Liver (tissue), 8 donors: ENCODE measurements at regions not wholly inside any gene's neighbourhood (a gene's known extent, or its start where the extent isn't known, plus 50 kb on each side); places are given as distances from the start of the nearest gene placed in this dataset.

Experiments
- DNase-seq: peaks from one replicate; pipeline ENCODE4 v3.0.0-alpha.2; 2017; ENCODE audit warnings: low spot score
- H3K27ac ChIP-seq, 2 donors: one replicate each; pipeline ENCODE4 v1.7.0; 2013; ENCODE audit warnings: inconsistent platforms in 2 of 2, low read length in 2 of 2, control low read depth in 1 of 2, low read depth in 1 of 2, mild to moderate bottlenecking in 1 of 2
- H3K27me3 ChIP-seq, 4 donors: one replicate each; pipeline versions ENCODE4 v1.6.1 to v1.7.0; 2013; ENCODE audit warnings: low read length in 3 of 4, inconsistent platforms in 1 of 4, mild to moderate bottlenecking in 1 of 4, moderate library complexity in 1 of 4; ENCODE audit not compliant: control insufficient read depth in 4 of 4, insufficient read depth in 4 of 4
- H3K36me3 ChIP-seq, 4 donors: one replicate each; pipeline versions ENCODE4 v1.6.1 to v1.7.0; 2013; ENCODE audit warnings: low read length in 3 of 4, mild to moderate bottlenecking in 3 of 4, low read depth in 1 of 4, moderate library complexity in 1 of 4; ENCODE audit not compliant: control insufficient read depth in 4 of 4, insufficient read depth in 3 of 4
- H3K4me1 ChIP-seq, 4 donors: one replicate each; pipeline versions ENCODE4 v1.6.1 to v1.7.0; 2013; ENCODE audit warnings: low read length in 3 of 4, mild to moderate bottlenecking in 3 of 4, moderate library complexity in 1 of 4; ENCODE audit not compliant: control insufficient read depth in 4 of 4, insufficient read depth in 4 of 4
- H3K4me3 ChIP-seq, 3 donors: one replicate each; pipeline versions ENCODE4 v1.6.1 to v1.7.0; 2013; ENCODE audit warnings: low read length in 3 of 3, control low read depth in 1 of 3, low read depth in 1 of 3, mild to moderate bottlenecking in 1 of 3
- H3K9ac ChIP-seq, 2 donors: one replicate each; pipeline ENCODE4 v1.7.0; 2013; ENCODE audit warnings: low read length in 2 of 2, mild to moderate bottlenecking in 2 of 2, moderate library complexity in 2 of 2, control low read depth in 1 of 2, low read depth in 1 of 2
- H3K9me3 ChIP-seq, 4 donors: one replicate each; pipeline versions ENCODE4 v1.6.1 to v1.7.0; 2013; ENCODE audit warnings: low read length in 3 of 4; ENCODE audit not compliant: control insufficient read depth in 4 of 4
- FOXA1 ChIP-seq: IDR thresholded peaks from 2 replicates; pipeline ENCODE4 v1.6.1; 2016; ENCODE audit warnings: antibody characterized with exemption
- FOXA2 ChIP-seq: IDR thresholded peaks from 2 replicates; pipeline ENCODE4 v1.6.1; 2016; ENCODE audit warnings: antibody characterized with exemption
- GABPA ChIP-seq, 2 donors: IDR thresholded peaks in 1 of 2; conservative IDR thresholded peaks in 1 of 2; 2 replicates each; pipeline ENCODE4 v1.6.1; 2016; ENCODE audit warnings: antibody characterized with exemption in 2 of 2, mild to moderate bottlenecking in 1 of 2, moderate library complexity in 1 of 2
- HNF4A ChIP-seq, 2 donors: conservative IDR thresholded peaks; 2 replicates each; pipeline ENCODE4 v1.6.1; 2016; ENCODE audit warnings: antibody characterized with exemption in 2 of 2, mild to moderate bottlenecking in 2 of 2
- NR2F2 ChIP-seq: IDR thresholded peaks from 2 replicates; pipeline ENCODE4 v1.6.1; 2016; ENCODE audit warnings: antibody characterized with exemption
- RAD21 ChIP-seq, 2 donors: IDR thresholded peaks; 2 replicates each; pipeline ENCODE4 v1.6.1; 2016; ENCODE audit warnings: antibody characterized with exemption in 2 of 2, mild to moderate bottlenecking in 2 of 2
- RXRA ChIP-seq, 2 donors: IDR thresholded peaks; 2 replicates each; pipeline ENCODE4 v1.6.1; 2017 to 2018; ENCODE audit warnings: antibody characterized with exemption in 2 of 2, mild to moderate bottlenecking in 1 of 2
- SP1 ChIP-seq: IDR thresholded peaks from 2 replicates; pipeline ENCODE4 v1.6.1; 2018; ENCODE audit warnings: antibody characterized with exemption, mild to moderate bottlenecking
- WGBS: extraction: QIAGEN DNeasy Blood & Tissue Kit; methylation state at CpG from one replicate; pipeline ENCODE4 v1.1.7; 2013; 5-methylcytosine and 5-hydroxymethylcytosine counted together
- TF ChIP-seq, protein P1 (sequence below): IDR thresholded peaks from 2 replicates; pipeline ENCODE4 v1.6.1; 2016; ENCODE audit warnings: antibody characterized with exemption
- TF ChIP-seq, protein P2 (sequence below): IDR thresholded peaks from 2 replicates; pipeline ENCODE4 v1.6.1; 2016; ENCODE audit warnings: antibody characterized with exemption
- TF ChIP-seq, protein P3 (sequence below): fragments of 150-350 bp; IDR thresholded peaks from 2 replicates; pipeline ENCODE4 v1.5.1; 2017; ENCODE audit warnings: improper control_type of control experiment, low read depth, low read length; ENCODE audit not compliant: missing input control
- donor health status: healthy.
- donor health status: healthy.
- donor health status: healthy.
- donor health status: healthy.
- donor health status: healthy.

DNA sequence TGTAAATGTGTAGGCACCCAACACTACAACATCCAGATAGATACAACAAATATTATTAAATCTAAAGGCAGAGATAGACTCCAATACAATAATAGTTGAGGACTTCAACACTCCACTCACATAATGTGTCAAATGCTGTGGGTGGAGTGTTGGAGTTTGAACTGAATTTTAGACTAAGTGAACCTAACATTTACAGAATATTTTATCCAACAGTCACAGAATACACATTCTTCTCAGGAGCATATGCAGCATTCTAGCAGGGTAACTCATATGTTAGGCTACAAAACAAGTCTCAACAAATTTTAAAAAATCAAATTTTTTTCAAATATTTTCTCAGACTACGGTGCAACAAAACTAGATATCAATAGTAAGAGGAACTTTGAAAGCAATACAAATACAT lies 648.7 kb upstream of the CDH18 start (continued):
- TF ChIP-seq NR2F2 (no peak), RAD21 (IDR thresholded peaks at IDR 0.05) (no peak)
- TF ChIP-seq, protein P1, sequence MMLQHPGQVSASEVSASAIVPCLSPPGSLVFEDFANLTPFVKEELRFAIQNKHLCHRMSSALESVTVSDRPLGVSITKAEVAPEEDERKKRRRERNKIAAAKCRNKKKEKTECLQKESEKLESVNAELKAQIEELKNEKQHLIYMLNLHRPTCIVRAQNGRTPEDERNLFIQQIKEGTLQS = no peak

DNA sequence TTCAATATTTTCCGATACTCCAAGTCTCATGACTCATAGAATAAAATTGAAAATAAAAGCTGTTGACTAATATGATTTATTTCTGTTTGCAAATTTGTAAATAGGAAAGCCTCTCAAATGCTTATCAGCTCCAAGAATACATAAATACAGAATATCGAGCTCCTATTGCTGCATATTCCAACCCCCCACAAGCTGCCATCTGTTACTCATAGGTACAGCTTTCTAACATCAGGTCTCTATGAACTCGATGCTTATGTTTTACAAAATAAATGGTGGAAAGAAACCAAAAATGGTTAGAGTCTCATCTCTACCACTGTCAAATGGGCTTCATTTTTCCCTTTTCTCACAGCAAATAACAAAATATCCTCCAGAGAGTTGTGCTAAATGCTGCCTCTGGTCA lies 631.6 kb upstream of the CDH18 start:
- H3K36me3 ChIP-seq = no peaks in the 10 kb centered on the region
- TF ChIP-seq, protein P2, sequence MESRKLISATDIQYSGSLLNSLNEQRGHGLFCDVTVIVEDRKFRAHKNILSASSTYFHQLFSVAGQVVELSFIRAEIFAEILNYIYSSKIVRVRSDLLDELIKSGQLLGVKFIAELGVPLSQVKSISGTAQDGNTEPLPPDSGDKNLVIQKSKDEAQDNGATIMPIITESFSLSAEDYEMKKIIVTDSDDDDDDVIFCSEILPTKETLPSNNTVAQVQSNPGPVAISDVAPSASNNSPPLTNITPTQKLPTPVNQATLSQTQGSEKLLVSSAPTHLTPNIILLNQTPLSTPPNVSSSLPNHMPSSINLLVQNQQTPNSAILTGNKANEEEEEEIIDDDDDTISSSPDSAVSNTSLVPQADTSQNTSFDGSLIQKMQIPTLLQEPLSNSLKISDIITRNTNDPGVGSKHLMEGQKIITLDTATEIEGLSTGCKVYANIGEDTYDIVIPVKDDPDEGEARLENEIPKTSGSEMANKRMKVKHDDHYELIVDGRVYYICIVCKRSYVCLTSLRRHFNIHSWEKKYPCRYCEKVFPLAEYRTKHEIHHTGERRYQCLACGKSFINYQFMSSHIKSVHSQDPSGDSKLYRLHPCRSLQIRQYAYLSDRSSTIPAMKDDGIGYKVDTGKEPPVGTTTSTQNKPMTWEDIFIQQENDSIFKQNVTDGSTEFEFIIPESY = no peak
- TF ChIP-seq RXRA (IDR thresholded peaks at IDR 0.05) (no peak), HNF4A (conservative IDR thresholded peaks at IDR 0.05) (no peak), RAD21 (IDR thresholded peaks at IDR 0.05) (no peak), FOXA1 (no peak), GABPA (IDR thresholded peaks at IDR 0.05 in 1 of 2, conservative IDR thresholded peaks at IDR 0.05 in 1 of 2) (no peak)

DNA sequence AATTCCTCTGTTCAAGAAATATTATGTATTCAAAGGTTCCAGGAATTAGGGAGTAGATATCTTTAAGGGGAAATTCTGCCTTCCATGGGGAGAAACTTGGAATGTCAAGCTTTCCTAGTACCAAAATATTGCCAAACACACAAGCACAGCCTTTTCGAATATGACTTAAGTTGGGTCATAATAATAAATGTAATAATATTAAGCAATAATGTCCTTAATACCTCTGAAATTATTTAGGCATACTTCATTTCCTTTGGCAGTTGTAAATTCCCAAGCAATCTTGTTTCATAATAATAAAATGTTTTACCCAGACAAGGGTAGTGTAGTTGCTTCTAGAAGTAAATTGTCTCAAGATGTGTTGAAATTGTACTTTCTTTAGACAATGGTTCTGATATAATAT lies 630.3 kb upstream of the CDH18 start:
- no peak for DNase-seq
- H3K27me3 ChIP-seq = no peaks in the 10 kb centered on the region
- peaks cover 0 to 1% (median 0%) of the 10 kb centered on the region in 4 donors for H3K9me3 ChIP-seq
- 72% methylated on average over 1 of the region's 1 CpG for WGBS
- no peak overlapping the region for H3K27ac ChIP-seq
- TF ChIP-seq SP1 = no peak
- TF ChIP-seq, protein P3, sequence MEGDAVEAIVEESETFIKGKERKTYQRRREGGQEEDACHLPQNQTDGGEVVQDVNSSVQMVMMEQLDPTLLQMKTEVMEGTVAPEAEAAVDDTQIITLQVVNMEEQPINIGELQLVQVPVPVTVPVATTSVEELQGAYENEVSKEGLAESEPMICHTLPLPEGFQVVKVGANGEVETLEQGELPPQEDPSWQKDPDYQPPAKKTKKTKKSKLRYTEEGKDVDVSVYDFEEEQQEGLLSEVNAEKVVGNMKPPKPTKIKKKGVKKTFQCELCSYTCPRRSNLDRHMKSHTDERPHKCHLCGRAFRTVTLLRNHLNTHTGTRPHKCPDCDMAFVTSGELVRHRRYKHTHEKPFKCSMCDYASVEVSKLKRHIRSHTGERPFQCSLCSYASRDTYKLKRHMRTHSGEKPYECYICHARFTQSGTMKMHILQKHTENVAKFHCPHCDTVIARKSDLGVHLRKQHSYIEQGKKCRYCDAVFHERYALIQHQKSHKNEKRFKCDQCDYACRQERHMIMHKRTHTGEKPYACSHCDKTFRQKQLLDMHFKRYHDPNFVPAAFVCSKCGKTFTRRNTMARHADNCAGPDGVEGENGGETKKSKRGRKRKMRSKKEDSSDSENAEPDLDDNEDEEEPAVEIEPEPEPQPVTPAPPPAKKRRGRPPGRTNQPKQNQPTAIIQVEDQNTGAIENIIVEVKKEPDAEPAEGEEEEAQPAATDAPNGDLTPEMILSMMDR = no peak
- TF ChIP-seq FOXA2 = no peak
- TF ChIP-seq, protein P2 = no peak
- H3K4me1 ChIP-seq = no peaks in the 10 kb centered on the region
- H3K4me3 ChIP-seq = no peak overlapping the region
- no peaks in the 10 kb centered on the region for H3K36me3 ChIP-seq
- H3K9ac ChIP-seq = no peak overlapping the region

More for the DNA sequence above, 631.6 kb upstream of the CDH18 start:
- no peak overlapping the region for H3K27ac ChIP-seq
- DNase-seq = no peak
- 77% methylated on average over 3 of the region's 3 CpGs for WGBS
- no peaks in the 10 kb centered on the region for H3K4me1 ChIP-seq
- no peak overlapping the region for H3K9ac ChIP-seq
- H3K9me3 ChIP-seq = peaks cover 0 to 1% (median 0%) of the 10 kb centered on the region in 4 donors
- no peaks in the 10 kb centered on the region for H3K27me3 ChIP-seq
- H3K4me3 ChIP-seq = no peak overlapping the region
